SK-N-MC (cell line): ENCODE measurements at regions not wholly inside any gene's neighbourhood (a gene's known extent, or its start where the extent isn't known, plus 50 kb on each side); places are given as distances from the start of the nearest gene placed in this dataset.

ENCODE experiments used
- EZH2 ChIP-seq: fragments of 200-600 bp; sonication (generic); IDR thresholded peaks from one replicate; pipeline ENCODE4 v1.6.1; 2017; ENCODE audit warnings: antibody characterized with exemption
- FOXP2 ChIP-seq: optimal IDR thresholded peaks from 2 replicates; pipeline ENCODE3; 2011; ENCODE audit warnings: mild to moderate bottlenecking, moderate library complexity; ENCODE audit not compliant: insufficient read depth; ENCODE audit errors: extremely low read length, control extremely low read depth
- POLR2AphosphoS5 ChIP-seq: IDR thresholded peaks from 2 replicates; pipeline ENCODE4 v1.6.1; 2012; ENCODE audit warnings: mild to moderate bottlenecking, low read depth, low read length, borderline replicate concordance

DNA sequence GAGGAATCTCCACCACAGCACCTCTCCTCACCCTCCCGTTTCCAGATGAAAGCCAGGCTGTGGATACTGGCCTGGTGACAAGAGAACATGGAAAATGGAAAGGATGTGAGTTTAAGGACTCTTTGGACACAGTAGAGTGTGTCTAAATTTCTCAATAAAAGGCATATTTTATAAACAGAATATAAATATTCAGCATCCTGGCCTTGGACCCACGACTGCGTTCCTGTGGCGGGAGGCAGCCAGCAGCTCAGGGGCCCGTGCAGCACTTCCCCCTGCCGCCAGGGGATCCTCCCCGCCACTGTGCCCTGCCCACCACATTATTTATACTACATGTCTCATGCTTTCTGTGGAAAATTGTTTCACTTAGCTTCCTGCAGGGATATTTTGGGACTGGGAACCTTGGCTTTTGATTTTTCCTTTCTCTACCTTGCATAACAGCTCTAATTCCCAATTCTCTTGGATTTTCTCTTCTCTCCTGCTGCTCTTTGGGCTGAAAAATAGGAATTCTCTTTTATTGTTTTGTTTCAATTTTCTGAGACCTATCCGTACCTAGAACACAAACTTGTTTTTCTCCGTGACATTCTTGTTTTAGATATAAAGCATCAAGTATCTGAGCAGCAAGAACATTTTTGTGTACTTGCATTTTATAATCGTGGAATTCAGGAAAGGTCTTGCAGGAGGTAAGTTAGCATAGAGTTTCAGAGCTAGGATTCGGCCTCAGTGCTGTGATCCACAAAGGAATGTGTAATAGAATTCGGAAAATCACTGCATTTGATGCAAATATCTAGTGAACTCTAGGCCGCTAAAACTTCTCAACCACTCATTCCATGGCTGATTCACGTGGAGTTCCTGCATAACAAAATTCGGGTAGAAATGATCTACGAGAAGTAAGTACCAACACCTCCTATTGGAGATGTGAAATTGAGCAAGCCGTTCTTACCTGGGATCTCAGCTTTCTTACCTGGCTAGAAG is 107.7 kb upstream of the SPATA13 start:
- TF ChIP-seq POLR2AphosphoS5 (no peak), EZH2 (no peak), FOXP2 (no peak)
